Forelimb muscle (tissue), 1 donor: ENCODE measurements at regions not wholly inside any gene's neighbourhood (a gene's known extent, or its start where the extent isn't known, plus 50 kb on each side); places are given as distances from the start of the nearest gene placed in this dataset.

Experiments
- DNase-seq: peaks from one replicate; pipeline ENCODE4 v3.0.0-alpha.2; 2013; ENCODE audit warnings: low read depth

DNA sequence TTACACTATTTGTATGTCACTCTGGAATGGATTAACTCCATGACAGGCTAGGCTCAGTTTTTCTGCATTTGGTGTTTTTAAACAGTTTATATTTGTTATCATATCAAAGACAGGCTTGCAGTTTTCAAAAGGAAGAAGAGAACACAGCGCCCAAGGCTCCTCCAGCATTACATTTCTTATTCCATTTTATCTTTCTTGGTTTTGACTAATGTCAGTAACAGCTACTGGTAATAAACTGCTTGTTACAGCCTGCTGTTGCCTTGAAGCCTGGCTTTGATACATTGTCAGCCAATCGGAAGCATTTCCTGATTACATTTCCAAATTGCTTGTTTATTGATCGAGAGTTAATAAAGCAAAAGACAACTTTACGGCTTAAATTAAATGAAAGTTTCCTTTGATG is 166.0 kb upstream of the MDFIC start:
- no peak for DNase-seq

GRCh38 chr7:114758661-114759227 is 163.2 kb upstream of the MDFIC start:
- no peak for DNase-seq

DNA sequence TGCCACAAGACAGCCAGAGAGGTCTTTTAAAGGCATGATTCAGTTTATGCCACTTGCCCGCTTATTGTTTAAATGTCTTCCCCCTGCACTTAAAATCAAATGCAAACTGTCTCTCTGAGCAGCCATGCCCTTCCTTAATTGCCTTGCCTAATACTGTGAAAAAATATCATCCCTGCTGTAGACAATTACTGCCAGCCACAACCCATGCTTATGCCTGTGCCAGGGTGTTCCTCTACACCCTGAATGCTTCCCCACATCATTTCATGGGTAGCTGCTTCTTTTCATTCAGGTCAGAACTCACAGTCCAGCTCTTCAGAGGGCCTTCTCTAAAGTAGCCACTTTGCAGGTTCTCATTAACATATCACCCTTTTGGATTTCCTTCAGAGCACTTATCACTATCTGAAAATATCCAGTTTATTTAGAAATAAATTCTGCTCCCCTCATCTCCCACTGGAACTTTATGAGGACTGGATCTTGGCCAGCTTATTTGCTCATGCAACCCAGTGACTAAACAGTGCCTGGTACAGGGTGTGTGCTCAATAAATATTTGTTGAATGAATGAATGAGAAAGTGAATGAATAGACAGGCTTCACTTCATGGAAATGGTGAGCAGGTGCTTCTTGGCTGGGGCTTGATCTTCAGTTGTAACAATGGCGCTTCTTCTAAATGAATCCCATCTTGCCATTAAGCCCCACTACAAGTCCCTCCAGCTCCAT is 162.4 kb upstream of the MDFIC start:
- DNase-seq = no peak

DNA sequence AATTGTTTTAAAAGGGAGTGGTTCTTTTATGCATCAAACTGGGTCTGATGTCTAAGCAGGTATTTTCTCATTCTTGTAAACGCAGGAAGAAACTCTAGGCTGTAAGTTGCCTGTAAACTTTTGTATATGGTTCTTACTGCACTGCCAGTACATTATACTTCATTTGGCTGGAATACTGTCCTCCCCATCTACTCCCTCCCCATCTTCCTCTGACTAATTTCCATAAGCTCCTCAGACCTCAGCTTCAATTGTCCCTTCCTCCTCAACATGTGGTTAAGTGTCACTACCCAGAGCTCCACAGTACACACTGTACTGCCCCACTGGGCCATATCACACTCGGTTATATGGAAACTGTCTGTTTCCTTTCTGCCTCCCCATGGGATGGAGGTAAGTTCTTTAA is 161.4 kb upstream of the MDFIC start:
- DNase-seq = no peak

- DNase-seq = no peak
Observed at GRCh38 chr7:114761973-114762372, 159.9 kb upstream of the MDFIC start.

DNA sequence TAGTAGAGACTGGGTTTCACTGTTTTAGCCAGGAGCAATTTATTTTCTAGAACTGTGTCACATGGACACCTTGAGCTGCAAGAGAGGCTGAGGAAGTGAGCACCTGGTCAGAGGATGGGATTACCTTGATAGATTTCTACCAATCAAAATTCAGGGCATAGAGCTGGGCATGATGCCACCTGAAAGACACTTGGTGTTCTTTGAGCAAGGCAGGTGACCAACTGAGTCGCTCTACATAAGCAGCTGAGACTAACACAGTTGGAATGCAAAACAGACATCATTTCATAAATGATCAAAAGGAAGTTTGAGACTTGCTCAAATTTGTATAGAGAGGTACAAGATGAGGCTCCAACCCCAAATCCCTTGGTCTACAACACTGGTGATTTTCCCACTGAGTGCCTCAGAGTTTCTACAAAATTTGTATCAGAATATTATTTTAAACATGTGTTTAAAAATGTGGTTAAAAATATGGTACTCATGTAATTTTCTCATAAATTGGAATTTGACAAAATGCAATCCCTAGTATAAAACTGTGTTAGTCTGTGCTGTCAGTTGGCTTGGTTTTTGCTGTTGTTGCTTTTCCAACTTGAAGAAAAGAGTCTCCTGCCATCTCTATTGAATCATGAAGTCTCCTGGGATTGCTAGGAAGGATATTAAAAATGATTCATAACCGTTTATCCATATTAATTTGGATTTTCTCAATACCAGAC is 156.4 kb upstream of the MDFIC start:
- peak; percentile 34 for DNase-seq

DNA sequence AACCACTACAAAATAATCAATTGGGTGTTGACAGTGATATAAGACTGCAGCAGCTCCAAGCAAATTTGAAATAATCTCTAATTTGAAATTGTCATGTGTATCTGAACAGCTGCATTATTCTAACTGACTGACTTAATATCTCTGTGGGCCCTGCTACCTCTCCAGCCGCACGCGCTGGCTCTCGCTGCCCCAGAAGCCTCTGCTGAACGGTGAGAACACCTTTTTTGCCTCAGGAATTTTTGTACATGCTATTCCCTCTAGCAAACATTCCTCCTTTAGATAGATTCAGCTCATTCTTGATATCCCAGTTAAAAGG is 155.9 kb upstream of the MDFIC start:
- DNase-seq = no peak

DNA sequence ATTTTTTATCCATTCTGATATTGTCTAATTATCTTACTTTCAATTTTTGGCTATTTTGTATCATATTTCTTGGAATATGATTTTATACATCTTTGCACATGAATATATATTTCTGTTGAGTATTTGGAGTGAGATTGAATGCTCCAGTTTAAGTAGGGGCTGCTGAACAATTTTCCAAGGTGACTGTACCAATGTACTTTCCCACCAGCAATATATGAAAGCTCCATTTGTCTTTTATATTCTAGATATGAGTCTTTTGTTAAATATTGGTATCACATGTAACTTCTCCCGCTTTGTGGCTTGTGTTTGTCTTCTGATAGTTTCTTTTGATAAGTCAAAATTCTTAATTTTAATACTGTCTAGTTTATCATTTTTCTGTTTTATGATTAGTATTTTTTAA is 144.6 kb upstream of the MDFIC start:
- DNase-seq = no peak

DNA sequence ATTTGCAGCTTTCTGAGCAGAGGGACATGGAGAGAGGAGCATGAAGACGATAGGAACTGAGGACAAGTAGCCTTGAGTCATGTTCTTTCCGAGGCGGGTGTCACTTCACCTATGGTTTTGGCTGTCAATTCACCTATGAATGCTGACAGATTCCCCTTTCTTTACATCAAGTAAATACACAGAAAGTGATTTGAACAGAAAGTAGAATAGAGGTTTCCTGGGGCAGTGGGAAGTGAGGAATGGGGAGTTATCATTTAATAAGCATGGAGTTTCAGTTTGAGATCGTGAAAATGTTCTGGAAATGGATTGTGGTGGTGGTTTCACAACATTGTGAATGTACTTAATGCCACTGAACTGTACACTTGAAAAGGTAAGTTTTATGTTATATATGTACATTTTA is 138.4 kb upstream of the MDFIC start:
- no peak for DNase-seq

DNA sequence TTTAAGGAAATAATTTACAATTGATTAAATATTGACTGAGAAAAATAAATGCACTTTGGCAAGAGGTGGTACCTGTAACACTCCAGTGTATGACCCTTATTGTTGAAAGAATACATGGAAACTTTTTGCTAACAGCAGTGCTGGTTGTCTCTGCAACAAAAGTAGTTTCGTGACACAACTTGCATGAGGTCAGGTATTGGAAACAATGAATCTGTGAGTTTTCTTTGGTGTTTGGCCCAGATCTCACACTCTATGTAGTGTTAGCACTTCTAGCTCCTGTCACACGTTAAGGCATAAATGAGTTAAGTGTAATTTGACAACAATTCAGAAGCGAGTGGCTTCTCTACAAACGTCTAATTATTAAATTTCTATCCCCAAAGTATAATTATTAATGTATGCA is 137.7 kb upstream of the MDFIC start:
- DNase-seq = no peak

DNA sequence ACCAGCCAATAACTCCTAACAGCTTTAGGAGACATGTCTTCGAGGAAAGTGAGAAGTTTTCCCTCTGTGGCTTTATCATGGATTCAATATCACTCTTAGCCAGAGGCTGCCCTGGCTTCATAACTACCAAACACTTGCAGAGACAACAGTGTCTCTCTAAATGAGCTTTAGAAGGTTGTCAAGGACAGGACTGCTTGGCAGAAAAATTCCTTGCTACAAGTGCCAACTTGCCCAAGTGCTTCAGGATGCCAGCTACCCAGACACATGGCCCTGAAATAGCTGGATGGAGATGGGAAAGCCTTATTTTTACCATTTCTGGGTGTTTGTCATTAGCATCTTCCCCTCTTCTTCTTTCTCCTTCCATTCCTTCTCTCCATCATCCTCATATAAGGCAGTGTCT is 137.1 kb upstream of the MDFIC start:
- no peak for DNase-seq

GRCh38 chr7:114785496-114785895 is 136.4 kb upstream of the MDFIC start:
- DNase-seq = no peak

DNA sequence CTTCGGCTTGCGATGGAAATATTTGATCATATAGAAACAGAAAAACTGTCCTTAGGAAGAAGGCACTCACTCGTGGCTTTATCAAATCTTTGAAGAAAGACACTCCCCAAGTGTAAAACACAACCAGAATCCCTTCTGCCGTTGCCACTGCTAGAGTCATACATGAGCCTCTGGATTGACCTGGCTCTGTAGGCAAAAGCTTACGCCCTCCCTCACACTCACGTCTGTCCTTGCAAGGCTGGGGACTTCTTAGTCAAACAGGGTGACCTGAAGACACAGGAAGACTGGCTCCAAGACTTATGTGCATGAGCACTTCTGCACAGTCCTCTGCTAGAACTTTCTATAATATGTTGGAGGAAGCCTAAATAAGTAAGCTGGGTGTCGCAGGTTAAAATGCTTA is 135.4 kb upstream of the MDFIC start:
- no peak for DNase-seq

DNA sequence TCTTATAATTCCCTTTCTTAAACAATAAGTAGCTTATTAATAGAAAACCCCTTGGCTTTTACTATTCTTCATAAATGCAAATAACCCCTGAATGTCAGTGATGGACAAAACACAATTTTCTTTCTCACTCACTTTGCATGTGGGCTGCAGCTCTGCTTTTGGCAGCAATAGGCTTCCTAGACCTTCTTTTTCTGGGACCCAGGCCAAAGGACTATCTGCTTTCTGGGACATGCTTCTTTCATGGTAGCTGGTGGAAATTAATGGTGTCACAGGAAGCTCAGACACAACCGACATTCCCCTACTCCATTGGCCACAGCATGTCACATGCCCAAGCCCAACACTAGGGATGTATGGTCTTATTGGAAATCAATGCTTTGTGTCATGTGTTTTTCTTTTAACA is 134.3 kb upstream of the MDFIC start:
- DNase-seq = no peak

- DNase-seq = no peak
Observed at GRCh38 chr7:114788706-114789105, 133.2 kb upstream of the MDFIC start.

- no peak for DNase-seq
Observed at GRCh38 chr7:114789161-114789560, 132.7 kb upstream of the MDFIC start.

DNA sequence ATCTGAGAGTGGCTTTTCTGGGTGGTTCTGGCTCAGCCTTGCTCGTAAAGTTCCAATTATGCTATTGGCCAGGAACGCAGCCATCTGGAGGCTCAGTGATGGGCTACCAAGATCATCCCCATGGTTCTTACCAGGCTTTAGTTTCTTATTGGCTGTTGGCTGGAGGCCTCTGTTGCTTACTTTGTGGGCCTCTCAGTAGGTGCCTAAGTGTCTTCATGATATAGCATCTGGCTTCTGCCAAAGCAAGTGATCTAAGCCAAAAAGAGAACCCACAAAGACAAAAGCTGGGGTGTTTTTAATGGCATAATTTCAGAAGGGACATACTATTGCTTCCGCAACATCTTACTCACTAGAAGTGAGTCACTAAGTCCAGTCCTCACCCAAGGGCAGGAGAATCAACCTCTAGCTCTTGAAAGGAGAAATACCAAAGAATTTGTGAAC is 132.0 kb upstream of the MDFIC start:
- DNase-seq = no peak

DNA sequence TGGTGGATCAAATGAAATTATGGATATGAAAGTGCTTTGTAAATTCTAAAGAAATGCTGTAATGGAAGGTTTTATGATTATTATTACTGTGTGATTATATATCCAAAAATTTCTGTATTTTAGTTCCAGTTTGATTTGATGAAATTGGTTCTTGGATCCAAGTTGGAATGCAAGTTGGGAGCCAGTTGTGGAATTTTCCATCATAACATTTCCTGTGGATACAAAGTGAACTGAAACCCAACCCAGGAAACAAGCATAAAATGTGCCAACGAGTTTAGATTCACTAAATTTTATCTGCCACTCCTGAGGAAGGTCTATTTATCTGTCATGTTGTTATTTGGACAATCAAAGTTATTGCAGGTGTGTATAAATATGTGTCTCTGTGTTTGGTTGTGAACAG is 131.4 kb upstream of the MDFIC start:
- DNase-seq = no peak

- no peak for DNase-seq
Observed at GRCh38 chr7:114791771-114792170, 130.1 kb upstream of the MDFIC start.

DNA sequence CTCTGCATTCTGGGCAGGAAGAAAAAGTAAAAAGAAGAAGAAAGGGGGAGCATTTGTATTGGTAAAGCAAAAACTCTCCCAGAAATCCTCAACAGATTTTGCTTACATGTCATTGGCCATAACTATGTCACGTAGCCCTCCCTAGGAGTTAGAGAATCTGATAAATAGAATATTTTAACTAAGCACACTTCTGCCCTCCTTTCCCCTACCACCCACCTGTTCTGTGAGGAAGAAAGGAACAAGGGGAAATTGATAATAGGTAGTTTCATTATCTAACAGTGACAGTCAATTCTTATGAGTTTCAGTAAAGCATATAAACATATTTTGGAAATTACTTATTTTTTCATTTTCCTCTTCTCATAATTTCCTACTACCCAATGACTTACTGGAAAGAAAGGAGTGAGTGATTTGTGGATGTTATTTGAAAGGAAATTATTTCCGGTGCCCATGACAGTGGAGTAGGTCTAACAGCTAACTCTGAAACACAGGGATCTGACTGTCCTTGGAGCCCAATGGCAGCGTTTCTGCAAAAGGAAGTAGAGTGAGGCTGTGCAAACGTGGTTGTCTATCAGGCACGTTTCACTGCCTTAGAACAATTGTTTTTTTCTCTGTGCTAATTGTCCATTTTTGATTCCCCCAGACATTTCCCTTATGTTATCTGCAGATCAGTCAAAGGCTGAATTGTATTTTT is 128.6 kb upstream of the MDFIC start:
- DNase-seq = no peak

DNA sequence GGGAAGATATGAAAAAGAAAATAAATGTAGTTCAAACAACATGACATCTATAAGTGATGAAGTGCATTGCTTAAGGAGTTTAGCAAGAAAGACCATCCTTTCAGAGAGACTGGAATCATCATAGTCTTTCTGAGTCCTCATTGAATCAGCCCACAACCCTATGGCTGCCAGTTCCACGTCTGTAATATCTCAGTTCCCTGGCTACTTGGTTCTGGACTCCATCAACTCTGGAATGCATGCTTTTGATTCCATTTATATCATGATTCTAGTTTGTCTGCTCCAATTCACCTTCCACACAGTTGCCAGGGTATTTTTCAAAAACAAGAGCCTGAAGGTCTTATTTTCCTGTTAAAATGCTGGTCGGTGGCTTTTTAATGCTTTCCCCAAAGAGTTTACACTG is 126.4 kb upstream of the MDFIC start:
- DNase-seq = no peak

DNA sequence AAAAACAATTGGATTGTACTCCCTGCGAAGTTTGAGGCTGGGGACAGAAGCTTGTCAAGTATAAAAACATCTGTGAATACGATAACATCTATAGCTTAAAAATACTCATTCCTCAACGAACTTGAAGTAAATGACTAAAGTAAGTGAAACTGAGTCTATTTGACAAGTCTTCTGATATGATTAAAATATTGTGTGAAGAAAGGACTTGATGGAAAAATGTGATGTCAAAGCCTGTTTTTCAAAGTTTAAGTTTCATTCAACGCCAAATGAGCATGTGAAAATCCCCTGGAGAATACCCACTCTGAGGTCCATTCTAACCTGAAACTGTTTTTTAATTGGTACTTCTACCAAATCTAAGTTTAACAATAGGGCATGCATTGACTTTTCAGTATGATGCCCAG is 122.3 kb upstream of the MDFIC start:
- DNase-seq = no peak

DNA sequence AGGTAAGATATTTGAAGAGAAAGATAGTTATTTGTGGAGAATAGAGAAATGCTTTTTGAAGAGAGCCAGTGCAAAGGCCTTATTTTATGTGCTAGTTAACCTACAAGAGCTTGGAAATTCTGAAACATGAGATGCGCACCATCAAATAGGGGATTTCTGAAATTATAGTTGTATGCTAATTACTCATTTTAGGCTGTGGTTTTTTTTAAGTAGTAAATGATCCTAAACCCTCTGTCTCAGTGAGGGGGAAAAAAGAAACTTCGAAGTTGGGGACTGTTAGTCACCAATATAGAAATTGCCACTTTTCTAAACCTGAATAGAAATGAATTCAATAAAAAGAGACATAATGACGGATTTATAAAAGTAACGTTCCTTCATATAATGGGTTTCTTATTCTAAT is 119.3 kb upstream of the MDFIC start:
- DNase-seq = no peak
